H1 (cell line): ENCODE measurements at regions not wholly inside any gene's neighbourhood (a gene's known extent, or its start where the extent isn't known, plus 50 kb on each side); places are given as distances from the start of the nearest gene placed in this dataset.

Experiments used
- CTCF ChIA-PET: fragments of 300-600 bp; sonication (Branson Sonifier 250); formaldehyde crosslinking; loops from one replicate; lab custom pipeline; 2021; ENCODE audit not compliant: partially characterized antibody; lab: Charles Lee
- POLR2A ChIA-PET: fragments of 300-600 bp; sonication (Branson Sonifier 250); formaldehyde crosslinking; loops from one replicate; lab custom pipeline; 2021; ENCODE audit warnings: inconsistent platforms; ENCODE audit not compliant: partially characterized antibody; lab: Charles Lee
- DNase-seq, 2 experiments: peaks; one replicate each; pipeline versions ENCODE4 v3.0.0 to v3.0.0-alpha.2; 2010 to 2022; ENCODE audit warnings: low spot score in 2 of 2, low read depth in 1 of 2, mixed read lengths in 1 of 2
- FAIRE-seq: peaks from 2 replicates; lab custom pipeline; 2011; peaks lifted over from hg19 to GRCh38; lab: Jason Lieb, UNC
- H2AFZ ChIP-seq: 2 replicates; pipeline ENCODE4 v1.8.1; 2012; ENCODE audit warnings: low read length, inconsistent platforms
- H2AK5ac ChIP-seq: 2 replicates; pipeline ENCODE4 v1.6.1; 2013; ENCODE audit warnings: low read depth, low read length
- H2BK120ac ChIP-seq: replicated peaks from 2 replicates; pipeline ENCODE3; 2013; ENCODE audit warnings: low read depth, low read length, inconsistent platforms
- H2BK12ac ChIP-seq: 2 replicates; pipeline ENCODE4 v1.6.1; 2013; ENCODE audit warnings: low read depth, low read length
- H2BK15ac ChIP-seq: 2 replicates; pipeline ENCODE4 v1.6.1; 2013; ENCODE audit warnings: low read length
- H2BK20ac ChIP-seq: 2 replicates; pipeline ENCODE4 v1.6.1; 2013; ENCODE audit warnings: low read length
- H2BK5ac ChIP-seq: 2 replicates; pipeline ENCODE4 v1.6.1; 2013; ENCODE audit warnings: low read depth, low read length
- H3K14ac ChIP-seq: 2 replicates; pipeline ENCODE4 v1.6.1; 2013; ENCODE audit warnings: inconsistent platforms; ENCODE audit not compliant: insufficient read length
- H3K18ac ChIP-seq: 2 replicates; pipeline ENCODE4 v1.6.1; 2013; ENCODE audit warnings: low read length; ENCODE audit errors: extremely low read depth
- H3K23ac ChIP-seq: 2 replicates; pipeline ENCODE4 v1.6.1; 2013; ENCODE audit warnings: inconsistent platforms; ENCODE audit not compliant: insufficient read length
- H3K23me2 ChIP-seq: 2 replicates; pipeline ENCODE4 v1.6.1; 2013; ENCODE audit warnings: low read depth, low read length
- H3K27ac ChIP-seq: 2 replicates; pipeline ENCODE4 v1.6.1; 2011; ENCODE audit warnings: low read depth, low read length, inconsistent platforms
- H3K27me3 ChIP-seq, 4 experiments: replicated peaks in 1 of 4; 1 replicate in 1 of 4; 2 replicates in 3 of 4; pipeline versions ENCODE4 v1.6.1 to v1.8.1; 2011 to 2013; ENCODE audit warnings: low read length in 3 of 4, mild to moderate bottlenecking in 3 of 4, inconsistent platforms in 2 of 4, mixed read lengths in 2 of 4, moderate library complexity in 1 of 4; ENCODE audit not compliant: control insufficient read depth in 3 of 4, insufficient read depth in 3 of 4; ENCODE audit errors: extremely low read depth in 1 of 4
- H3K36me3 ChIP-seq, 4 experiments: 2 replicates each; pipeline versions ENCODE4 v1.6.1 to v1.8.1; 2011 to 2013; ENCODE audit warnings: mild to moderate bottlenecking in 4 of 4, low read length in 3 of 4, moderate library complexity in 2 of 4, control low read depth in 1 of 4, inconsistent platforms in 1 of 4; ENCODE audit not compliant: insufficient read depth in 4 of 4, control insufficient read depth in 2 of 4
- H3K4ac ChIP-seq: replicated peaks from 2 replicates; pipeline ENCODE3; 2013; ENCODE audit warnings: low read length, low read depth, mixed read lengths, inconsistent platforms; ENCODE audit not compliant: insufficient read length
- H3K4me1 ChIP-seq, 4 experiments: replicated peaks in 1 of 4; 1 replicate in 1 of 4; 2 replicates in 3 of 4; pipeline versions ENCODE4 v1.6.1 to v1.8.1; 2011 to 2013; ENCODE audit warnings: low read length in 3 of 4, inconsistent platforms in 2 of 4, mixed read lengths in 1 of 4; ENCODE audit not compliant: insufficient read depth in 4 of 4, control insufficient read depth in 3 of 4
- H3K4me2 ChIP-seq, 2 experiments: 2 replicates each; pipeline versions ENCODE4 v1.6.1 to v1.8.1; 2011 to 2013; ENCODE audit warnings: low read depth in 2 of 2, low read length in 2 of 2, control low read depth in 1 of 2, inconsistent platforms in 1 of 2, mild to moderate bottlenecking in 1 of 2; ENCODE audit not compliant: insufficient read depth in 1 of 2
- H3K4me3 ChIP-seq, 4 experiments: fragments of 200-600, 300-600 bp in 1 of 4; sonication (generic), shearing (Covaris generic), sonication (Bioruptor Twin) in 1 of 4; 2 replicates each; pipeline versions ENCODE4 v1.5.1 to v1.8.1; 2011 to 2016; ENCODE audit warnings: low read length in 4 of 4, low read depth in 3 of 4, control low read depth in 2 of 4, inconsistent platforms in 2 of 4, mild to moderate bottlenecking in 2 of 4, mixed read lengths in 1 of 4, moderate library complexity in 1 of 4; ENCODE audit not compliant: insufficient read depth in 2 of 4; ENCODE audit errors: extremely low read depth in 1 of 4
- H3K56ac ChIP-seq: replicated peaks from 2 replicates; pipeline ENCODE3; 2013; ENCODE audit warnings: low read depth, mild to moderate bottlenecking, mixed read lengths, low read length, inconsistent platforms; ENCODE audit not compliant: insufficient read length
- H3K79me1 ChIP-seq: 2 replicates; pipeline ENCODE4 v1.6.1; 2013; ENCODE audit warnings: low read depth, low read length, control low read depth
- H3K79me2 ChIP-seq, 2 experiments: 2 replicates each; pipeline versions ENCODE4 v1.6.1 to v1.8.1; 2012 to 2013; ENCODE audit warnings: low read length in 2 of 2, mild to moderate bottlenecking in 2 of 2, inconsistent platforms in 1 of 2; ENCODE audit not compliant: insufficient read depth in 2 of 2, control insufficient read depth in 1 of 2
- H3K9ac ChIP-seq, 4 experiments: replicated peaks in 1 of 4; 1 replicate in 1 of 4; 2 replicates in 3 of 4; pipeline versions ENCODE4 v1.6.1 to v1.8.1; 2011 to 2013; ENCODE audit warnings: low read depth in 3 of 4, low read length in 3 of 4, control low read depth in 2 of 4, mild to moderate bottlenecking in 2 of 4, moderate library complexity in 2 of 4, inconsistent platforms in 1 of 4; ENCODE audit errors: extremely low read depth in 1 of 4
- H3K9me3 ChIP-seq, 2 experiments: 2 replicates each; pipeline versions ENCODE4 v1.6.1 to v1.8.1; 2012 to 2013; ENCODE audit warnings: mild to moderate bottlenecking in 2 of 2, moderate library complexity in 2 of 2, control low read depth in 1 of 2, inconsistent platforms in 1 of 2, low read depth in 1 of 2, low read length in 1 of 2, mixed read lengths in 1 of 2; ENCODE audit not compliant: insufficient read depth in 2 of 2
- H4K20me1 ChIP-seq, 2 experiments: replicated peaks in 1 of 2; 2 replicates each; pipeline versions ENCODE3 to v1.8.1; 2011 to 2013; ENCODE audit warnings: inconsistent platforms in 2 of 2, low read length in 2 of 2, mild to moderate bottlenecking in 1 of 2; ENCODE audit not compliant: insufficient read depth in 2 of 2, control insufficient read depth in 1 of 2
- H4K5ac ChIP-seq: 2 replicates; pipeline ENCODE4 v1.6.1; 2013; ENCODE audit warnings: low read length, low read depth, mixed read lengths, inconsistent platforms; ENCODE audit not compliant: insufficient read length
- H4K8ac ChIP-seq: 2 replicates; pipeline ENCODE4 v1.8.0; 2013; ENCODE audit warnings: mild to moderate bottlenecking, moderate library complexity, low read length, inconsistent platforms; ENCODE audit not compliant: insufficient read depth; ENCODE audit errors: extremely low read depth
- H4K91ac ChIP-seq: replicated peaks from 2 replicates; pipeline ENCODE3; 2013; ENCODE audit warnings: low read length, mixed read lengths, inconsistent platforms; ENCODE audit not compliant: insufficient read length
- BACH1 ChIP-seq: IDR thresholded peaks from 2 replicates; pipeline ENCODE4 v1.6.1; 2012; ENCODE audit warnings: low read length, improper control_type of control experiment
- CBX5 ChIP-seq: fragments of 300-800, 300-1000 bp; sonication (generic); IDR thresholded peaks from 2 replicates; pipeline ENCODE4 v1.7.1; 2016; ENCODE audit warnings: antibody characterized with exemption, low read length, low read depth
- FOSL1 ChIP-seq: IDR thresholded peaks from 2 replicates; pipeline ENCODE4 v1.6.1; 2011; ENCODE audit warnings: mild to moderate bottlenecking, low read depth, low read length, moderate library complexity; ENCODE audit not compliant: insufficient read depth
- RXRA ChIP-seq: IDR thresholded peaks from 2 replicates; pipeline ENCODE4 v1.6.1; 2011; ENCODE audit warnings: low read depth, mild to moderate bottlenecking, low read length, moderate library complexity; ENCODE audit not compliant: insufficient read depth
- SP1 ChIP-seq: IDR thresholded peaks from 2 replicates; pipeline ENCODE4 v1.6.1; 2011; ENCODE audit warnings: low read depth, low read length
- TCF12 ChIP-seq: IDR thresholded peaks from 2 replicates; pipeline ENCODE4 v1.6.1; 2011; ENCODE audit warnings: low read depth, mild to moderate bottlenecking, low read length
- WGBS, 2 experiments: shearing (Covaris generic) in 1 of 2; methylation state at CpG; one replicate each; pipeline versions ENCODE4 v1.1.6 to v1.1.7; 2013 to 2015; ENCODE audit warnings: low lambda C conversion rate in 2 of 2, mixed read lengths in 2 of 2, inconsistent platforms in 1 of 2, low coverage in 1 of 2, missing lambda C conversion rate in 1 of 2; ENCODE audit not compliant: insufficient replicate concordance in 2 of 2, insufficient coverage in 1 of 2, insufficient read length in 1 of 2; ENCODE audit errors: extremely low coverage in 1 of 2, missing lambda C conversion rate in 1 of 2; 5-methylcytosine and 5-hydroxymethylcytosine counted together
- TF ChIP-seq, protein P1 (sequence below): IDR thresholded peaks from 2 replicates; pipeline ENCODE4 v1.6.1; 2012; ENCODE audit warnings: inconsistent platforms

DNA sequence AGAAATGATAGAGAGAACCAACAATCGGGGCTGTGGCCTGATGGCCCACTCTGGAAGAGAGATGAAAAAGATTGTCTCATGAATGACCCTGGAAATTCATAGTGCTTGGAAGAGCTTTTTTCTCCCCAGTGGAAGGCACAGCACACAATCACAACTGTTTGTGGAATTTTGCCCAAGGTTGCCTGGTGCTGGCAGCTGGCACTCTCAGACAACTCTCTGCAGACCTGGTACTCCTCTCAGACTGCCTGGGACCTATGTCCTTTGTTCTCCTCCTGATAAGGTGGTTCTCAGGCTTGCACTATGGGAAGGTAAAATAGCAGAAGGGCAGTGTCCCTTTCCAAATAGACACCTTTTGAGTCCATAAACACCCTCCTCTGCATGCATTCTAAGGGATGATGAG is 144.1 kb upstream of the SEL1L start:
- Histone ChIP-seq H2BK12ac (no peak overlapping the region), H4K8ac (no peak overlapping the region), H3K23ac (no peak overlapping the region), H3K18ac (no peak overlapping the region), H3K79me2 (no peaks in the 10 kb centered on the region), H3K23me2 (no peaks in the 10 kb centered on the region), H3K4ac (no peak overlapping the region), H3K4me1 (peaks cover 0 to 9% (median 7%) of the 10 kb centered on the region in 4 experiments; a peak in 4 of 7 replicates), H2BK15ac (no peak overlapping the region), H3K9ac (no peak overlapping the region), H3K4me2 (no peak overlapping the region), H3K79me1 (no peaks in the 10 kb centered on the region), H3K36me3 (peaks cover 0 to 3% (median 0%) of the 10 kb centered on the region in 4 experiments; a peak in 1 of 8 replicates), H4K20me1 (peaks cover 0 to 3% of the 10 kb centered on the region in 2 experiments), H3K9me3 (peaks cover 0 to 4% of the 10 kb centered on the region in 2 experiments; a peak in 1 of 4 replicates), H4K91ac (no peak overlapping the region), H2AFZ (no peak overlapping the region), H3K27ac (no peak overlapping the region), H2BK5ac (no peak overlapping the region), H3K14ac (no peak overlapping the region), H3K56ac (no peak overlapping the region), H2AK5ac (no peak overlapping the region), H3K4me3 (no peak overlapping the region), H3K27me3 (peaks cover 18 to 60% (median 39%) of the 10 kb centered on the region in 4 experiments), H2BK20ac (no peak overlapping the region), H4K5ac (no peak overlapping the region), H2BK120ac (no peak overlapping the region)
- CTCF ChIA-PET: interaction anchor here (1.3 kb wide), 1 partner anchor 20 kb away, joined by 4 read pairs; no protein-coding TSS in a partner anchor
- FAIRE-seq (no peak), DNase-seq (no peak)
- no peak for TF ChIP-seq FOSL1
- no peak for TF ChIP-seq BACH1
- TF ChIP-seq RXRA: no peak
- TF ChIP-seq TCF12: no peak
- no peak for TF ChIP-seq CBX5
- TF ChIP-seq, protein P1, sequence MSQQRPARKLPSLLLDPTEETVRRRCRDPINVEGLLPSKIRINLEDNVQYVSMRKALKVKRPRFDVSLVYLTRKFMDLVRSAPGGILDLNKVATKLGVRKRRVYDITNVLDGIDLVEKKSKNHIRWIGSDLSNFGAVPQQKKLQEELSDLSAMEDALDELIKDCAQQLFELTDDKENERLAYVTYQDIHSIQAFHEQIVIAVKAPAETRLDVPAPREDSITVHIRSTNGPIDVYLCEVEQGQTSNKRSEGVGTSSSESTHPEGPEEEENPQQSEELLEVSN: no peak
- no peak for TF ChIP-seq SP1
- POLR2A ChIA-PET: no interaction called here
- WGBS, 2 experiments: 85% methylated on average over 1 of the region's 1 CpG; no CpG with 5 or more reads in 1 of the 2 experiments
